ENCODE measurements at regions not wholly inside any gene's neighbourhood (a gene's known extent, or its start where the extent isn't known, plus 50 kb on each side); places are given as distances from the start of the nearest gene placed in this dataset.

GRCh38 chr2:67213270-67213670 is 183.9 kb upstream of the ETAA1 start:
- no peak for DNase-seq

- no peak for DNase-seq
These were observed 183.3 kb upstream of the ETAA1 start for GRCh38 chr2:67213677-67214402.

- no peak for DNase-seq
These were observed 182.4 kb upstream of the ETAA1 start for GRCh38 chr2:67214585-67215185.

- DNase-seq, result peak; percentile 3
These were observed 181.7 kb upstream of the ETAA1 start for GRCh38 chr2:67215214-67216055.

- DNase-seq, result no peak
These were observed 181.0 kb upstream of the ETAA1 start for GRCh38 chr2:67216103-67216502.

- DNase-seq, result no peak
These were observed 180.3 kb upstream of the ETAA1 start for GRCh38 chr2:67216881-67217280.

GRCh38 chr2:67217398-67217797 is 179.7 kb upstream of the ETAA1 start:
- DNase-seq, result no peak

GRCh38 chr2:67218056-67218455 is 179.1 kb upstream of the ETAA1 start:
- DNase-seq, result no peak

GRCh38 chr2:67219651-67220050 is 177.5 kb upstream of the ETAA1 start:
- no peak for DNase-seq

- DNase-seq, result no peak
These were observed 175.9 kb upstream of the ETAA1 start for GRCh38 chr2:67221266-67221665.

GRCh38 chr2:67225287-67225973 is 171.7 kb upstream of the ETAA1 start:
- DNase-seq, result no peak

- no peak for DNase-seq
These were observed 167.4 kb upstream of the ETAA1 start for GRCh38 chr2:67229706-67230105.

GRCh38 chr2:67232936-67233335 is 164.2 kb upstream of the ETAA1 start:
- no peak for DNase-seq

- peak; percentile 45 for DNase-seq
These were observed 162.7 kb upstream of the ETAA1 start for GRCh38 chr2:67234440-67234839.

- peak; percentile 10 for DNase-seq
These were observed 159.8 kb upstream of the ETAA1 start for GRCh38 chr2:67237288-67237687.

- no peak for DNase-seq
These were observed 156.6 kb upstream of the ETAA1 start for GRCh38 chr2:67240507-67240906.

- no peak for DNase-seq
These were observed 155.7 kb upstream of the ETAA1 start for GRCh38 chr2:67241453-67241852.

- no peak for DNase-seq
These were observed 154.7 kb upstream of the ETAA1 start for GRCh38 chr2:67242456-67242855.

- DNase-seq, result no peak
These were observed 153.2 kb upstream of the ETAA1 start for GRCh38 chr2:67243919-67244318.

GRCh38 chr2:67246791-67247190 is 150.3 kb upstream of the ETAA1 start:
- no peak for DNase-seq

- DNase-seq, result no peak
These were observed 145.4 kb upstream of the ETAA1 start for GRCh38 chr2:67251741-67252140.

GRCh38 chr2:67255933-67256615 is 141.1 kb upstream of the ETAA1 start:
- DNase-seq, result no peak

GRCh38 chr2:67256892-67257291 is 140.2 kb upstream of the ETAA1 start:
- DNase-seq, result no peak

Data from NCI-H1694 (cell line).